GM10266 (cell line): ENCODE measurements at regions not wholly inside any gene's neighbourhood (a gene's known extent, or its start where the extent isn't known, plus 50 kb on each side); places are given as distances from the start of the nearest gene placed in this dataset.

ENCODE experiments used
- DNase-seq: peaks from one replicate; pipeline ENCODE4 v3.0.0; 2012; ENCODE audit errors: extremely low spot score
- TF ChIP-seq, protein P1 (sequence below): IDR thresholded peaks from 2 replicates; pipeline ENCODE4 v1.5.1; 2012; ENCODE audit warnings: mild to moderate bottlenecking, low read depth; ENCODE audit not compliant: control insufficient read depth, insufficient read depth; ENCODE audit errors: missing control alignments

DNA sequence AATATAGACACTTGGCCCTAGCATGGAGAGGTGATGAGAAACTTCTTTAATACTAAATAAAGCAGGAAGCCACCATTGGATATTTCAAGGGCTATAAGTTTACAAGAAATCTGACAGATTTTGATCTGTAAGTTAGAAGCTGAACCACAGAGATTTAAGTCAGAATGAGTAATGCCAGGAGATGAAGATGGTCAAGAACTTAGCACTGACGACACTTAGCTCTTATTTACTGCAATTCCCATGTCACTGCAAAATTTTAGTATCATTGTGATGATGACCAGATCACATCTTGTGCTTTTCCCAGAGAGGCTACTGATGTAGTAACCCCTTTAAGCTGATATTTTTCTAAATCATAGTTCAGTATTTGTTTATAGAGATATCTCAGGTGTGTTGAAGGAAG lies 59.4 kb upstream of the CD96 start:
- DNase-seq = no peak
- TF ChIP-seq, protein P1, sequence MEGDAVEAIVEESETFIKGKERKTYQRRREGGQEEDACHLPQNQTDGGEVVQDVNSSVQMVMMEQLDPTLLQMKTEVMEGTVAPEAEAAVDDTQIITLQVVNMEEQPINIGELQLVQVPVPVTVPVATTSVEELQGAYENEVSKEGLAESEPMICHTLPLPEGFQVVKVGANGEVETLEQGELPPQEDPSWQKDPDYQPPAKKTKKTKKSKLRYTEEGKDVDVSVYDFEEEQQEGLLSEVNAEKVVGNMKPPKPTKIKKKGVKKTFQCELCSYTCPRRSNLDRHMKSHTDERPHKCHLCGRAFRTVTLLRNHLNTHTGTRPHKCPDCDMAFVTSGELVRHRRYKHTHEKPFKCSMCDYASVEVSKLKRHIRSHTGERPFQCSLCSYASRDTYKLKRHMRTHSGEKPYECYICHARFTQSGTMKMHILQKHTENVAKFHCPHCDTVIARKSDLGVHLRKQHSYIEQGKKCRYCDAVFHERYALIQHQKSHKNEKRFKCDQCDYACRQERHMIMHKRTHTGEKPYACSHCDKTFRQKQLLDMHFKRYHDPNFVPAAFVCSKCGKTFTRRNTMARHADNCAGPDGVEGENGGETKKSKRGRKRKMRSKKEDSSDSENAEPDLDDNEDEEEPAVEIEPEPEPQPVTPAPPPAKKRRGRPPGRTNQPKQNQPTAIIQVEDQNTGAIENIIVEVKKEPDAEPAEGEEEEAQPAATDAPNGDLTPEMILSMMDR = no peak

DNA sequence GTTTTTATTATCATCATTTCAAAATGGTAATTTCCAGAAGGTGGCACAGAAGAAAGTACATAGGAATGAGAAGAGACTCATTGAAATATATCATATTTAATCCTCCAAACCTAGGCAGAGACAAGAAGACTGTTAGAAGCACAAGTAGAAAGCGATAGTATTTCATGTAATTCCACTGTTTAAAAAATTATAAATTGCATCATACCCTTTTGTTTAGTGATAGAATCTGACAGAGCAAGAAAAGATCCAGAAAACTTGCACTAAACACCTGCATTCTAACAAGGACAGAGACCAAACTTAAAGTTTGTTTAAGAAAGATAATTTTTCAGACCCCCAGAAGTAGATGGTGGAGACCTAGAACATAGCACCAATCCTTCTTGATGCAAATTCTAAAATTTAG lies 56.9 kb upstream of the CD96 start:
- TF ChIP-seq, protein P1 = no peak
- DNase-seq = no peak
